OCI-LY7 (cell line): ENCODE measurements at regions not wholly inside any gene's neighbourhood (a gene's known extent, or its start where the extent isn't known, plus 50 kb on each side); places are given as distances from the start of the nearest gene placed in this dataset.

Experiments
- BruUV-seq: library from RNA; stranded (reverse); fragments of 400-500 nt; replicated peaks from 2 replicates; lab custom pipeline; 2021; lab: Mats Ljungman, UMichigan
- CTCF ChIA-PET: fragments of 300-600 bp; sonication (Branson Sonifier 250); formaldehyde crosslinking; loops from one replicate; lab custom pipeline; 2022; ENCODE audit warnings: antibody characterized with exemption; ENCODE audit not compliant: unreplicated experiment; lab: Charles Lee
- POLR2A ChIA-PET: fragments of 300-600 bp; sonication (Branson Sonifier 250); formaldehyde crosslinking; loops from one replicate; lab custom pipeline; 2022; ENCODE audit warnings: antibody characterized with exemption; lab: Charles Lee
- DNase-seq: peaks from one replicate; pipeline ENCODE4 v3.0.0-alpha.2; 2015; ENCODE audit warnings: low spot score
- H2AFZ ChIP-seq: fragments of 200-600 bp; sonication (generic), shearing (Covaris generic); 2 replicates; pipeline ENCODE4 v1.6.1; 2014; ENCODE audit warnings: mild to moderate bottlenecking, antibody characterized with exemption, low read length, moderate library complexity
- H3K27ac ChIP-seq: fragments of 200-600 bp; sonication (generic); 2 replicates; pipeline ENCODE4 v1.5.1; 2014; ENCODE audit warnings: mixed run types, low read depth, mild to moderate bottlenecking, moderate library complexity, low read length, inconsistent platforms; ENCODE audit not compliant: poor library complexity, severe bottlenecking
- H3K36me3 ChIP-seq: fragments of 200-600 bp; sonication (generic); 2 replicates; pipeline ENCODE4 v1.6.1; 2014; ENCODE audit warnings: mild to moderate bottlenecking, antibody characterized with exemption, low read length, moderate library complexity, mixed read lengths; ENCODE audit not compliant: insufficient read depth
- H3K4me1 ChIP-seq: fragments of 200-600 bp; sonication (generic); 2 replicates; pipeline ENCODE4 v1.5.1; 2014; ENCODE audit warnings: mild to moderate bottlenecking, low read length; ENCODE audit not compliant: insufficient read depth, poor library complexity, severe bottlenecking
- H3K4me2 ChIP-seq: fragments of 200-600 bp; sonication (generic); 2 replicates; pipeline ENCODE4 v1.6.1; 2014; ENCODE audit warnings: mild to moderate bottlenecking, low read length
- H3K4me3 ChIP-seq: fragments of 200-600 bp; sonication (generic); 2 replicates; pipeline ENCODE4 v1.5.1; 2014; ENCODE audit warnings: mild to moderate bottlenecking, low read depth, low read length; ENCODE audit not compliant: poor library complexity, severe bottlenecking
- H3K79me2 ChIP-seq: fragments of 200-600 bp; sonication (generic); 2 replicates; pipeline ENCODE4 v1.6.1; 2016; ENCODE audit warnings: low read depth, mild to moderate bottlenecking, low read length, moderate library complexity, mixed read lengths; ENCODE audit not compliant: insufficient read depth
- H3K9me2 ChIP-seq: fragments of 200-600 bp; sonication (generic); 2 replicates; pipeline ENCODE4 v1.6.1; 2016; ENCODE audit warnings: mild to moderate bottlenecking, low read length, mixed read lengths; ENCODE audit not compliant: insufficient read depth
- H3K9me3 ChIP-seq: fragments of 200-600 bp; sonication (generic); 2 replicates; pipeline ENCODE4 v1.6.1; 2014; ENCODE audit warnings: mild to moderate bottlenecking, mixed run types, low read length, mixed read lengths
- H4K20me1 ChIP-seq: fragments of 200-600 bp; sonication (generic); 2 replicates; pipeline ENCODE4 v1.6.1; 2014; ENCODE audit warnings: mild to moderate bottlenecking, antibody characterized with exemption, low read length, moderate library complexity, mixed read lengths; ENCODE audit not compliant: insufficient read depth
- EZH2phosphoT487 ChIP-seq: fragments of 200-600 bp; sonication (generic); IDR thresholded peaks from 2 replicates; pipeline ENCODE4 v1.6.1; 2018; ENCODE audit warnings: low read depth, borderline replicate concordance, mild to moderate bottlenecking, mixed run types, antibody characterized with exemption, low read length, moderate library complexity, mixed read lengths
- intact Hi-C: fragments of 100-400 bp; cut with micrococcal nuclease; formaldehyde crosslinking; loops from one replicate; pipeline ENCODE4 v1.10.0; 2022; ENCODE audit not compliant: unreplicated experiment
- TF ChIP-seq, protein P1 (sequence below): fragments of 200-600 bp; sonication (generic); conservative IDR thresholded peaks from 2 replicates; pipeline ENCODE4 v1.5.1; 2014; ENCODE audit warnings: mild to moderate bottlenecking, antibody characterized with exemption, low read length, moderate library complexity, mixed read lengths

DNA sequence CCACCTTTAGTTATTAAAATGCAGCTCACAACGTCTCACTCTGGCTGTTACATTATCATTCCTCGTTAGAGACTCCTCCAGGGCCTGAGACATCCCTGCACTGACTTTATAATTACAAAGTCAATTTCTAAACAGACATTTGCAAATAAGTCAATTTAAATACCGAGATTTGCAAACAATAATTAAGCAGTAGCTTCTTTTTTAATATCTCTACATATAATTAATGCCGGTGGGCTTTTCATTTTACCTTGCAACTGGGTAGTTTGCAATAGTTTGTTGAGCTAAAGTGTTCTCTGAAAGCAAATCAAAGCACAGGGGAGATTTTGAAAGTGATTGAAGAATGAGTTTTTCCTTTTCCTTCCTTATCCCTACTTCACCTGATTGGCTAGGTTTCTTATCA is 154.4 kb downstream of the TLR4 start:
- H3K4me2 ChIP-seq, result no peak overlapping the region
- no peaks in the 10 kb centered on the region for H3K9me2 ChIP-seq
- no peaks in the 10 kb centered on the region for H3K36me3 ChIP-seq
- CTCF ChIA-PET, result no interaction called here
- intact Hi-C loops, result no loop called here
- no peaks in the 10 kb centered on the region for H4K20me1 ChIP-seq
- TF ChIP-seq, protein P1, sequence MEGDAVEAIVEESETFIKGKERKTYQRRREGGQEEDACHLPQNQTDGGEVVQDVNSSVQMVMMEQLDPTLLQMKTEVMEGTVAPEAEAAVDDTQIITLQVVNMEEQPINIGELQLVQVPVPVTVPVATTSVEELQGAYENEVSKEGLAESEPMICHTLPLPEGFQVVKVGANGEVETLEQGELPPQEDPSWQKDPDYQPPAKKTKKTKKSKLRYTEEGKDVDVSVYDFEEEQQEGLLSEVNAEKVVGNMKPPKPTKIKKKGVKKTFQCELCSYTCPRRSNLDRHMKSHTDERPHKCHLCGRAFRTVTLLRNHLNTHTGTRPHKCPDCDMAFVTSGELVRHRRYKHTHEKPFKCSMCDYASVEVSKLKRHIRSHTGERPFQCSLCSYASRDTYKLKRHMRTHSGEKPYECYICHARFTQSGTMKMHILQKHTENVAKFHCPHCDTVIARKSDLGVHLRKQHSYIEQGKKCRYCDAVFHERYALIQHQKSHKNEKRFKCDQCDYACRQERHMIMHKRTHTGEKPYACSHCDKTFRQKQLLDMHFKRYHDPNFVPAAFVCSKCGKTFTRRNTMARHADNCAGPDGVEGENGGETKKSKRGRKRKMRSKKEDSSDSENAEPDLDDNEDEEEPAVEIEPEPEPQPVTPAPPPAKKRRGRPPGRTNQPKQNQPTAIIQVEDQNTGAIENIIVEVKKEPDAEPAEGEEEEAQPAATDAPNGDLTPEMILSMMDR, result no peak
- no peak for TF ChIP-seq EZH2phosphoT487
- H2AFZ ChIP-seq, result no peak overlapping the region
- BruUV-seq, result no TSS peak
- no peak overlapping the region for H3K27ac ChIP-seq
- no peak for DNase-seq
- no peak overlapping the region for H3K4me3 ChIP-seq
- POLR2A ChIA-PET, result interaction anchor here (0.6 to 1.0 kb wide), 2 partner anchors 20 to 56 kb away, joined by 3 read pairs; no protein-coding TSS in a partner anchor
- no peaks in the 10 kb centered on the region for H3K79me2 ChIP-seq
- H3K4me1 ChIP-seq, result no peaks in the 10 kb centered on the region
- no peaks in the 10 kb centered on the region for H3K9me3 ChIP-seq

DNA sequence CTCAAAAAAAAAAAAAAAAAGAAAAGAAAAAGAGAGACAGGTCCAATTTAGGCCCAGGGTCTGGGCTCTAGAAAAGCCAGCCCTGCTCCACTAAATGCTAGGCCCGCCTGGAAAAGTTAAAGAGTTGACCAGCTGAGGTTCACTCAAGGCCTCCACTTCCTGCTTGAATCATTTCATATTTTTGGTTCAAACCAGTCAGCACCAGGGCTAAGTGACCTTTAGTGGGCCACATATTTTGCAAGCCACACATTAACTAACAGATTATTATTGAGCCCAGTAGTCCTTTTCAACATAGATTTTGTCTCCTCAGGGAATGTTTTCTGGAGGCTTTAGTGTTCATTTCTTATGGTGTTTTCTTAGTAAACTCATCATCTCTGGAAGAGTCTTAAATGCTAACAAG is 156.6 kb downstream of the TLR4 start:
- H3K9me2 ChIP-seq, result no peaks in the 10 kb centered on the region
- no peaks in the 10 kb centered on the region for H3K4me1 ChIP-seq
- no TSS peak for BruUV-seq
- no peaks in the 10 kb centered on the region for H3K36me3 ChIP-seq
- no peak for TF ChIP-seq EZH2phosphoT487
- TF ChIP-seq, protein P1, result no peak
- intact Hi-C loops, result loop anchor here (5.0 kb wide), 1 partner anchor 199 kb away; no protein-coding TSS in a partner anchor
- H4K20me1 ChIP-seq, result no peaks in the 10 kb centered on the region
- no peak overlapping the region for H3K4me2 ChIP-seq
- no peaks in the 10 kb centered on the region for H3K79me2 ChIP-seq
- POLR2A ChIA-PET, result interaction anchor here (1.0 kb wide), 1 partner anchor 238 kb away, joined by 3 read pairs; no protein-coding TSS in a partner anchor
- no peak overlapping the region for H3K27ac ChIP-seq
- no peak for DNase-seq
- no peak overlapping the region for H2AFZ ChIP-seq
- no peaks in the 10 kb centered on the region for H3K9me3 ChIP-seq
- CTCF ChIA-PET, result no interaction called here
- no peak overlapping the region for H3K4me3 ChIP-seq

DNA sequence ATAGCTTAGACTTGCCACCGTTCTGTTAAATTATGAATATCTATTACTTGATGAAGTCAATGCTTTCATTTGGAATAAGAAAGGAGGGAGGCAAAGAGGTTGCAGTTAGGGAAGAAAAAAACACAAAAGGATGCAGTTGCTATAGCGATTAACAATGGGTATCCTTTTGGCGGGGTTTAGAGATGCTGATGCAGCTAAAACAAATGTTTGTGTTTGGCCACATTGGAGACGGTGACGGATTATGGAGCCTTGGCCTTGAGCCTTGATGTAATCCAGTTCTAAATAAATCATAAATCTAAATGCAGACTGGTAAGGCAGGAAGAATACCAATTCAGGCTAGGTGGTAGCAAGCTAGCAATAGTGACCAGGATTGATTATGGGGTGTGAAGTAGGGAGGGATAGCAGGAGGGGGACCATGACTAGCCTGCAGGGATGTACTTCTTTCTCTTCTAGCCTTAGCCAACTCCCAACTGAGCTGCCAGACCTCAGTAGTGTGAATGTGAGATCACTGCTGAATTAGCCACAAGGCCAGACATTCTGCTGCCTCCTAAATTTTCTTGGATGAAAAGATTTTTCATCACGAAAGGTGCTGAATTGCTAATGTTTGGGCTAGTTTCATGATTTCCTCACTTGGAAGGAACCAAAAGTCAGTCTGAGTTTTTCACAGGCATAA is 160.3 kb downstream of the TLR4 start:
- Histone ChIP-seq H3K79me2 (no peaks in the 10 kb centered on the region), H3K9me3 (no peaks in the 10 kb centered on the region), H3K9me2 (no peaks in the 10 kb centered on the region), H4K20me1 (no peaks in the 10 kb centered on the region), H3K4me1 (no peaks in the 10 kb centered on the region), H3K4me2 (no peak overlapping the region), H3K4me3 (no peak overlapping the region), H3K36me3 (no peaks in the 10 kb centered on the region), H2AFZ (no peak overlapping the region), H3K27ac (no peak overlapping the region)
- no peak for TF ChIP-seq EZH2phosphoT487
- TF ChIP-seq, protein P1, result no peak
- BruUV-seq, result no TSS peak
- no peak for DNase-seq
- CTCF ChIA-PET, result no interaction called here
- intact Hi-C loops, result loop anchor here (5.0 kb wide), 1 partner anchor 202 kb away; no protein-coding TSS in a partner anchor
- POLR2A ChIA-PET, result interaction anchor here (1.0 to 1.4 kb wide), 2 partner anchors 9 to 12 kb away, joined by 3 read pairs; no protein-coding TSS in a partner anchor
